ENCODE measurements at regions not wholly inside any gene's neighbourhood (a gene's known extent, or its start where the extent isn't known, plus 50 kb on each side); places are given as distances from the start of the nearest gene placed in this dataset.

- DNase-seq (ENCODE audit: low read depth in 3 of 3): no peak
These were observed 629.7 kb upstream of the ZNF608 start for GRCh38 chr5:125376059-125376641.

DNA sequence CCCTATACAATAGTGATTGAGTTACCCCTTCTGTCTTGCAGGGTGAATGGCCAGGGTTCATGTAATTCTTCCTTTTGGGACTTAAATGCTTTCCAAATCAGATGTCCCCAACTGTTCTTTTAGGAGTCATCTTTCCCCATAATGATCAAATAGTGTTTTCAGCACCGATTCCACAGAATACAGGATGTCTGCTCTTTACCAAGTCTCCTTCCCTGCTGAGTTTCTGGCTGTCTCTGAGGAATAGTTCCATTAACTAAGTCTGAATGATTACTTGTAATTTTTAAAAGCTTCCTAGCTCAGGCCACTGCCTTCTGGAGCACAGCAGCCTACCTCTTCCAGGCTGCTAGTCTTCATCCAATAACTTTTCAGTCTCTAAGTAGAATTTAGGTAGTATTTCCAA lies 630.7 kb upstream of the ZNF608 start:
- no peak for DNase-seq (ENCODE audit: low read depth in 3 of 3)

DNA sequence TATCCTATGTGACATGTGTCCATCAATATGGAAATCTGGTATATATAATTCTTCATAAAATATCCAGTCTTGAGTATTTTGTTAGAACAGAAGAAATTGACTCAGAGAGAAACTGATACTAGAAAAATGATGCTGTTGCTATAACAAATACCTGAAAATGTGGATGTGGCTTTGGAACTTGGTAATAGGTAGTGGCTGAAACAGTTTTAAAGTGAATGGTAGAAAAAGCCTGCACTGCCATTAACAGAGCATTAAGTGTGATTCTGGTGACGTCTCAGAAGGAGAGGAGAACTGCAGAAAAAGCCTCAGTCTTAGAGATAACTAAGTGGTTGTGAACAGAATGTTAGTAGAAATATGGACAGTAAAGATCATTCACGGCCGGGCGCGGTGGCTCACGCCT lies 634.9 kb upstream of the ZNF608 start:
- no peak for DNase-seq (ENCODE audit: low read depth in 3 of 3)

DNA sequence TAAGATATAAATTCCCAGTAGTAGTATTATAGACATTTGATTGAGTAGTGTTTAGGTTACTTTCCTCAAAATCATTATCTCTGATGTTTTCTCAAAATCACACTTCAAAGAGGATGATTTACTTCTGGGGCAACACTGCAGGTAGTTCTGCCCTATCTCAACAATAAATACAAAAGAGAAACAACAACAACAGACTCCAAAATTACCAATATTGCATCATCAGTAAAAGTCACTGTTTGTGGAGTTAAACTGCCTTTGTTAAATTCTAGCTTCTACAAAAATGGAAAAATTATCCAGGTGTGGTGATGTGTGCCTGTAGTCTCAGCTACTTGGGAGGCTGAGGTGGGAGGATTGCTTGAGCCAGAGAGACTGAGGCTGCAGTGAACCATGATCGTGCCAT lies 637.6 kb upstream of the ZNF608 start:
- DNase-seq (ENCODE audit: low read depth in 3 of 3): no peak

GRCh38 chr5:125390326-125390725 lies 643.9 kb upstream of the ZNF608 start:
- no peak for DNase-seq (ENCODE audit: low read depth in 3 of 3)

DNA sequence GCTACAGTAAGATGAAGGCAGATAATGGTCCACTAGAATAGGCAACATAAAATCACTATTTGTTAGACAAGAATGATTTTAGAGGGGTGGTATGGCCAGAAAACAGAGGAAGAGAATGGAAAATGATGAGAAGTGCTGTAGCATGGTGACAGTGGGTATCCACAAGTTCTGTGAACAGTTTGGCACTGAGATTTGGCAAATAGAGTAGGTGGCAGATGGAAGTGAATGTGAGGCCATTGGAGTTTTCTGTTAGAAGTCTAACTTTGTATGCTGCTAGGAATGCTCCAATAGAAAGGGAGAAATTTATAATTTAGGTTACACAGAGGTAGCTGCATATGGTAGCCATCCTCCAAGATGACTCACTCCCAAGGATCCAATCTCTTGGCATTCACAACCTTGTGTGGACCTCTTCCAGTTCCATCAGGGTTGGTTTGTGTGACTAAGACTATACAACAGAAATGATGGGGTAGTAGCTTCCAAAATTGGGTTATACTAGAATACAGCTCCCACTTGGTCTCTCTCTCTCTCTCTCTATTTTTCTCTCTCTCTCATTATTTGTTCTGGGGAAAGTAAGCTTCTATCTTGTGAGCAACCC lies 646.9 kb upstream of the ZNF608 start:
- DNase-seq (ENCODE audit: low read depth in 3 of 3): no peak

GRCh38 chr5:125394661-125395280 lies 648.3 kb upstream of the ZNF608 start:
- no peak for DNase-seq (ENCODE audit: low read depth in 3 of 3)

DNA sequence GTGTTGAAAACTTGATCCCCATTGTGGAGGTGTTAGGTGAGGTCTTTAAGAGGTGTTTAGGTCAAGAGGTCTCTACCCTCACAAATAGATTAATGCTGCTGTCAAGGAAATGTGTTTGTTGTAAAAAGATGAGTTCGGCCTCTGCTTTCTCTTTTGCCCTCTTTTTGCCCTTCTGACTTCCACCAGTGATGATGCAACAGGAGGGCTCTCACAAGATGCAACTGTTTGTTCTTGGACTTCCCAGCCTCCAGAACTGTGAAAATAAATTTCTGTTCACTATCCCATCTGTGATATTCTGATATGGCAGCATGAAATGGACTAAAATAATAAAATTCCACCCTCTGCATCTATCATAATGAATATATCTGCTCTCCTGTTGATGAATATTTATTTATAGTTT lies 650.0 kb upstream of the ZNF608 start:
- DNase-seq (ENCODE audit: low read depth in 3 of 3): no peak

- DNase-seq (ENCODE audit: low read depth in 3 of 3): no peak
These were observed 652.0 kb upstream of the ZNF608 start for GRCh38 chr5:125398466-125398865.

- no peak for DNase-seq (ENCODE audit: low read depth in 3 of 3)
These were observed 653.4 kb upstream of the ZNF608 start for GRCh38 chr5:125399885-125400284.

DNA sequence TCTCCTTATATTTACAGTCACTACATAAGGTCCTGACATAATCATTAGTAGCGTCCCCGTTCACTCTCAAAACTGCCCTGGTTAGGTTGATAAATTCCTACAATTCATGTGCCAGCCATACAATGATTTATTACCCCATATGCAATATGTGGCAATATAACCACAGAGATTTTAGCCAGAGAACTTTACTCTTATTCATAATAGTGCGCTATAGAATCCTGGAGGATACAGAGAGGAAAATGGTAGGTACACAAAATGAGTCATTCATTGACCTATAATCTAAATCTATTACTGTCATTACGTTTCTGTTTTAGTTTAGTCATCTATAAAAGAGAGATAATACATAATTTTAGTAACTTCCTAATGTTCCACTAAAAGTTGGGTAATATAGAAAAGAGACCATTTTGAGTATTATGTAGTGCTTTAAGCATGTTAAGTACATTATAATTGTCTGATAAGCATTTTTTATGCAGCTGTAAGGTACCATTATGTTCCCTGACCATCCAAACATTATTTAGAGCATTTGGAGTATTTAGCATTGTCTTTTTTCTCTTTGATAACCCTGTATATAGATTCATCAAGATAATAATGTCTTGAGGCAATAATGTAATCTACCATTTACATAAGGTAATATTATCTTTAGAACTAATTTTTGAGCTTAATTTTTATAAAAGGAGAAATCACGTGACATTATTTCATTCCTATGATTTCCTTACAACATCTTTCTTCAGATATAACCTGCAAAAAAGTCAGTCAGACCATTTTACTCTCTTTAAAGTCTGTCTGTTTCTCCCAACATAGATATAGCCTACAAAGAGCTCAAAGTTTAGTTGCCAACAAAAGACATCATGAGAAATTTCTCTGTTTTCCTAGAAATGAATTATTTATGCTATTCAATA lies 655.5 kb upstream of the ZNF608 start:
- no peak for DNase-seq (ENCODE audit: low read depth in 3 of 3)

DNA sequence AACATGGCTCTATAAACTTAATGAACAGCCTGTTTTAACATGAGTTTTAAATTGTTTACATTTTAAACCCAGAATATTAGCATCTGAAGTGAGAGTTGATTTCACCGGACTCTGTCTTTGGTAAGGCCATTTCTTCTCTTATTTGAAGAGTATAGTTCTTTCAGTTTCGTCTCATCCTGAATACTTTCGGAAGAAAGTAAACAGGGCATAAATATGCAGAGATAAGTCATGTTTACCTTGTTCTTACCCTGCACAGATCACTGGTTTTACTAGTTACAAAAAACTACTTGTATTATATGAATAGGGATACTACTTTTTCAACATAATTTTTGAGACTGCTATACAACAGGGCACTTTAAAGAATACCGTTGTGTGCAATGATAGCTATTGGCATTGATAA lies 656.3 kb upstream of the ZNF608 start:
- DNase-seq (ENCODE audit: low read depth in 3 of 3): no peak

DNA sequence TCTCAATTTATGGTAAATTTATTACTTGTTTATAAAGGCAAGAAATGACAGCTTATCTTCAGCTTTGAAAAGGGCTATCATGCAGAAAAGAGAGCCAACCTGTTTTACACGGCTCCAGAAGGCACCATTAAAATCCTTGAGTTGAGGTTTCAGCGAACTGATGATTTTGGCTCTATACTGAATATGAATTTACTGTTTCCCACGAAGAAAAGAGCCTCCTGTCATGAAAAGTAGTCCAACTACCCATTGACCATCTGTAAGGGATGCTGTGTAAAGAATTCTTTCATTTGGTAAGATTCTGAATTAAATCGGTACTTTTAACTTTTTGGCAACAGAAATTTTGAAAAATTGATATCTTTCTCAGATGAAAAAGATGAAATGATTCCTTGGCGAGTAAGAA lies 657.6 kb upstream of the ZNF608 start:
- no peak for DNase-seq (ENCODE audit: low read depth in 3 of 3)

GRCh38 chr5:125408448-125409233 lies 662.2 kb upstream of the ZNF608 start:
- no peak for DNase-seq (ENCODE audit: low read depth in 3 of 3)

DNA sequence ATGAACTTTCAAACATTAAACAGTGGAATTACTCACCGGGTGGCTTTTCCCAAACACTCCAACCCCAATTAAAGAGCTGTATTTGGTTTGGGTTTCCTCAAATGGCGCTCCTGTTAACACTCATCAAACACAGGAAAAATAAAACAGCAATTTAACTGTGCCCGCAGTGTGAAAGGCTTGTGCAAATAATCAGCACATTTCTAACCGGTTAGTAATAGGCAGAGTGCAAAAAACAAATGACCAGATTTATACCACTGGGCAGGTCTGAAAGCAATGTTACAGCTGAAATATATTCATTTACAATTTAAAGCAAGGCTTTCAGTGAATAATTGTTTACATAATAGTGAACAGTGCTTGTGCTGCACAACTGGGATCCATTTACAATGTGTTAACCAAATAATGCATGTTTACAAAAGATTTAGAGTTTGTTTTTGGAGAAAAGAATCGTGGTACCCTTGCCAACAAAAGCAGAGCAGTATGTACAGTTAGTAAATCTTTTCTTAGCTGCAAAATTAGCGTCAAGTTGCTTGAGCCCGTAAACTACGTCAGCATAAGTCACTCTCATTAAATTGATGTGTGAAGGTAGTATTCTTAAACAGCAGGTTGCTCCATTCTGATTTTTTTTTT lies 662.9 kb upstream of the ZNF608 start:
- DNase-seq (ENCODE audit: low read depth in 3 of 3): no peak

GRCh38 chr5:125409861-125410536 lies 663.6 kb upstream of the ZNF608 start:
- DNase-seq (ENCODE audit: low read depth in 3 of 3): no peak

GRCh38 chr5:125410537-125411070 lies 664.2 kb upstream of the ZNF608 start:
- DNase-seq (ENCODE audit: low read depth in 3 of 3): no peak

DNA sequence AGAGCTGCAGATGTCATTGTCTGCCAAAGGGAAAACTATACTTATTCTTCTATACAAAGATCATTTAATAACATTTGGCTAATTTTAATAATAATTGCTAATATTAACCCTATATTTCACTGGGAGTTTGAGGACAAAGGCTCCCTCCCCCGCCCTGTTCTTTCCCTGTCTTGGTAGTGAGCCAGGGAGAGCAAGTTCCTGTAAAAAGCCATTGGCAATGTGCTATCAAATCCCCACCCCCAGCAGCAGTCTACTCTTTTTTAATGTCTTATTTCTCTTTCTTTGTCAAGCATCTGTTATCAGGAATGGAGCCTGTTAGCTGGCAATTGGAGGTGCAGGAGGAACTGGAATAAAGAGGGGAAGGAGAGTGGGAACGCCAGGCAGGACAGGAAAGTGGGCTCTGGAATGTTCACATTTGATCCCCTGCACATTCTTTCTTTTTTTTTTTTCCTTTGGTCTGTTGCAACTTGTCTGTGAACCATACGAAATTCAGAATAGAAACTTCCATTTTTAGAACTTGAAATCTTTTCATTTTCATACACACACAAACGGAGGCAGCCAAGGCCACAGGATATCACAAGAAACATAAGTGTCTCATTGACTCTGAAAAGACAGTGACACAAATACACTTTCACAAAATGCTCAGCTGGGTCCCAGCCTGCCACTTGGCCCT lies 664.8 kb upstream of the ZNF608 start:
- no peak for DNase-seq (ENCODE audit: low read depth in 3 of 3)

- no peak for DNase-seq (ENCODE audit: low read depth in 3 of 3)
These were observed 665.5 kb upstream of the ZNF608 start for GRCh38 chr5:125411744-125412560.

Measured in stimulated activated CD4-positive, alpha-beta T cell treated with anti-CD3 and anti-CD28 coated beads, TNF-alpha, amount 100 ng/mL, for 24 hours (primary cell).